K562 (cell line): ENCODE measurements at regions not wholly inside any gene's neighbourhood (a gene's known extent, or its start where the extent isn't known, plus 50 kb on each side); places are given as distances from the start of the nearest gene placed in this dataset.

Source experiments
- CBX8 ChIP-seq: fragments of 200-600 bp; sonication (generic); IDR thresholded peaks from 2 replicates; pipeline ENCODE4 v1.6.1; 2012; ENCODE audit warnings: borderline replicate concordance, mixed run types, low read depth, mild to moderate bottlenecking, moderate library complexity, mixed read lengths, low read length, control low read depth, inconsistent platforms; ENCODE audit not compliant: poor library complexity, severe bottlenecking; ENCODE audit errors: extremely low read depth
- ESRRA ChIP-seq: fragments of 450-650 bp; IDR thresholded peaks from 2 replicates; pipeline ENCODE4 v1.6.1; 2014; ENCODE audit warnings: low read depth, mild to moderate bottlenecking, moderate library complexity, borderline replicate concordance
- FOXP1 ChIP-seq: sonication (generic); formaldehyde crosslinking; IDR thresholded peaks from 2 replicates; pipeline ENCODE4 v1.8.0; 2022; ENCODE audit warnings: mild to moderate bottlenecking, missing genetic modification reagents
- HMGXB4 ChIP-seq: sonication (generic); formaldehyde crosslinking; IDR thresholded peaks from 2 replicates; pipeline ENCODE4 v1.8.1; 2023; ENCODE audit warnings: mild to moderate bottlenecking, missing genetic modification reagents
- JUND ChIP-seq, 2 experiments: IDR thresholded peaks; 2 replicates in 1 of 2; 3 replicates in 1 of 2; pipeline ENCODE4 v1.6.1; 2011; ENCODE audit warnings: borderline replicate concordance in 2 of 2, low read depth in 2 of 2, low read length in 2 of 2, improper control_type of control experiment in 1 of 2, missing biosample characterization in 1 of 2, missing genetic modification characterization in 1 of 2, missing genetic modification reagents in 1 of 2
- KLF10 ChIP-seq: fragments of 250-450 bp; sonication (Bioruptor Pico); IDR thresholded peaks from 2 replicates; pipeline ENCODE4 v1.6.1; 2021; ENCODE audit warnings: matching md5 sums
- KLF16 ChIP-seq: IDR thresholded peaks from 2 replicates; pipeline ENCODE4 v1.6.1; 2016; ENCODE audit warnings: antibody characterized with exemption
- MAX ChIP-seq: sonication (generic); formaldehyde crosslinking; IDR thresholded peaks from 2 replicates; pipeline ENCODE4 v1.9.0; 2022; ENCODE audit warnings: mild to moderate bottlenecking, missing genetic modification reagents
- MTA1 ChIP-seq: fragments of 450-650 bp; IDR thresholded peaks from 2 replicates; pipeline ENCODE4 v1.6.1; 2017; ENCODE audit warnings: borderline replicate concordance
- NEUROD1 ChIP-seq: fragments of 150-350 bp; IDR thresholded peaks from 2 replicates; pipeline ENCODE4 v1.6.1; 2014; ENCODE audit warnings: borderline replicate concordance, low read length, low read depth; ENCODE audit not compliant: partially characterized antibody
- SAFB2 ChIP-seq: fragments of 200-400 bp; formaldehyde crosslinking; IDR thresholded peaks from 2 replicates; pipeline ENCODE4 v1.6.1; 2018; ENCODE audit warnings: borderline replicate concordance, low read length, low read depth, moderate library complexity; ENCODE audit not compliant: severe bottlenecking
- SMARCB1 ChIP-seq: IDR thresholded peaks from 2 replicates; pipeline ENCODE4 v1.6.1; 2011; ENCODE audit warnings: improper control_type of control experiment, low read depth; ENCODE audit not compliant: insufficient read length
- SRSF9 ChIP-seq: fragments of 200-400 bp; formaldehyde crosslinking; IDR thresholded peaks from 2 replicates; pipeline ENCODE4 v1.6.1; 2017; ENCODE audit warnings: low read depth, low read length, borderline replicate concordance
- U2AF1 ChIP-seq: fragments of 200-400 bp; formaldehyde crosslinking; optimal IDR thresholded peaks from 2 replicates; pipeline ENCODE3; 2017; ENCODE audit warnings: mild to moderate bottlenecking, low read depth, low read length, moderate library complexity
- ZC3H8 ChIP-seq: fragments of 450-650 bp; IDR thresholded peaks from 2 replicates; pipeline ENCODE4 v1.6.1; 2017
- ZFP91 ChIP-seq: sonication (generic); formaldehyde crosslinking; IDR thresholded peaks from 2 replicates; pipeline ENCODE4 v1.8.0; 2022; ENCODE audit warnings: mild to moderate bottlenecking, missing genetic modification reagents
- ZFPM2 ChIP-seq: fragments of 250-450 bp; sonication (Bioruptor Pico); IDR thresholded peaks from 2 replicates; pipeline ENCODE4 v1.5.1; 2022; ENCODE audit warnings: mild to moderate bottlenecking
- ZNF592 ChIP-seq: fragments of 450-650 bp; IDR thresholded peaks from 2 replicates; pipeline ENCODE4 v1.6.1; 2017; ENCODE audit warnings: antibody characterized with exemption, mild to moderate bottlenecking

GRCh38 chr7:140267381-140268226, 90.8 kb upstream of the KDM7A start (continued):
- 0 out of 2 replicates have a peak, but pooled peaks have one; percentile 47 for TF ChIP-seq ZNF592
- no peak for TF ChIP-seq CBX8
- peak; percentile 28; the same call in 1 of the 2 replicates for TF ChIP-seq KLF16
- no peak for TF ChIP-seq ZC3H8
- peak; percentile 74; the same call in 1 of the 2 replicates for TF ChIP-seq MAX (CRISPR knock-in tag)
- peak; percentile 59; the same call in 1 of the 2 replicates for TF ChIP-seq ESRRA
- no peak for TF ChIP-seq JUND (IDR thresholded peaks at IDR 0.05; ENCODE audit: borderline replicate concordance, low read depth, low read length)
- peak; percentile 15; the same call in 1 of the 3 replicates for TF ChIP-seq JUND (tag; IDR thresholded peaks at IDR 0.05; ENCODE audit: borderline replicate concordance, low read depth, low read length)
- peak; percentile 79 for TF ChIP-seq ZFP91 (CRISPR knock-in tag)
- no peak for TF ChIP-seq SRSF9
- TF ChIP-seq U2AF1, result no peak
- no peak for TF ChIP-seq KLF10
- no peak for TF ChIP-seq HMGXB4 (CRISPR knock-in tag)
- TF ChIP-seq SAFB2, result no peak
- TF ChIP-seq NEUROD1, result peak; percentile 55
- TF ChIP-seq SMARCB1, result no peak
- peak; percentile 72; the same call in 1 of the 2 replicates for TF ChIP-seq FOXP1 (CRISPR knock-in tag)
- TF ChIP-seq MTA1, result peak; percentile 57; the same call in 1 of the 2 replicates
- TF ChIP-seq ZFPM2 (CRISPR knock-in tag), result no peak
